ENCODE measurements at regions not wholly inside any gene's neighbourhood (a gene's known extent, or its start where the extent isn't known, plus 50 kb on each side); places are given as distances from the start of the nearest gene placed in this dataset.
"Not testable (repeated sequence)": the region's sequence is repeated elsewhere in the genome, so short reads cannot be mapped to it uniquely, and the experiment has no call there.

- DNase-seq (ENCODE audit: low read depth), result no peak
- no peak for TF ChIP-seq CTCF (IDR thresholded peaks at IDR 0.05; ENCODE audit: insufficient read depth, low read length, poor library complexity, severe bottlenecking)
- Histone ChIP-seq H3K4me3 (ENCODE audit: low read depth, low read length) (no peak overlapping the region), H3K27me3 (ENCODE audit: control insufficient read depth, insufficient read depth, low read length) (no peaks in the 10 kb centered on the region), H3K36me3 (ENCODE audit: control insufficient read depth, insufficient read depth, low read length) (no peaks in the 10 kb centered on the region)
These were observed 162.1 kb upstream of the NOL4 start for GRCh38 chr18:34386803-34387202.

GRCh38 chr18:34397286-34397896, 172.7 kb upstream of the NOL4 start:
- no peak for DNase-seq (ENCODE audit: low read depth)
- H3K36me3 ChIP-seq (ENCODE audit: control insufficient read depth, insufficient read depth, low read length), result no peaks in the 10 kb centered on the region
- no peak overlapping the region for H3K4me3 ChIP-seq (ENCODE audit: low read depth, low read length)
- no peaks in the 10 kb centered on the region for H3K27me3 ChIP-seq (ENCODE audit: control insufficient read depth, insufficient read depth, low read length)
- TF ChIP-seq CTCF (IDR thresholded peaks at IDR 0.05; ENCODE audit: insufficient read depth, low read length, poor library complexity, severe bottlenecking), result no peak

GRCh38 chr18:34399892-34400291, 175.2 kb upstream of the NOL4 start:
- no peaks in the 10 kb centered on the region for H3K36me3 ChIP-seq (ENCODE audit: control insufficient read depth, insufficient read depth, low read length)
- no peak for DNase-seq (ENCODE audit: low read depth)
- TF ChIP-seq CTCF (IDR thresholded peaks at IDR 0.05; ENCODE audit: insufficient read depth, low read length, poor library complexity, severe bottlenecking), result no peak
- no peaks in the 10 kb centered on the region for H3K27me3 ChIP-seq (ENCODE audit: control insufficient read depth, insufficient read depth, low read length)
- no peak overlapping the region for H3K4me3 ChIP-seq (ENCODE audit: low read depth, low read length)

- Histone ChIP-seq H3K27me3 (ENCODE audit: control insufficient read depth, insufficient read depth, low read length) (no peaks in the 10 kb centered on the region), H3K4me3 (ENCODE audit: low read depth, low read length) (no peak overlapping the region), H3K36me3 (ENCODE audit: control insufficient read depth, insufficient read depth, low read length) (no peaks in the 10 kb centered on the region)
- no peak for DNase-seq (ENCODE audit: low read depth)
- no peak for TF ChIP-seq CTCF (IDR thresholded peaks at IDR 0.05; ENCODE audit: insufficient read depth, low read length, poor library complexity, severe bottlenecking)
These were observed 176.1 kb upstream of the NOL4 start for GRCh38 chr18:34400834-34401233.

GRCh38 chr18:34401775-34402174, 177.1 kb upstream of the NOL4 start:
- no peak overlapping the region for H3K4me3 ChIP-seq (ENCODE audit: low read depth, low read length)
- no peak for DNase-seq (ENCODE audit: low read depth)
- TF ChIP-seq CTCF (IDR thresholded peaks at IDR 0.05; ENCODE audit: insufficient read depth, low read length, poor library complexity, severe bottlenecking), result no peak
- H3K27me3 ChIP-seq (ENCODE audit: control insufficient read depth, insufficient read depth, low read length), result no peaks in the 10 kb centered on the region
- H3K36me3 ChIP-seq (ENCODE audit: control insufficient read depth, insufficient read depth, low read length), result no peaks in the 10 kb centered on the region

GRCh38 chr18:34407471-34407870, 182.8 kb upstream of the NOL4 start:
- not testable (repeated sequence) for H3K36me3 ChIP-seq (ENCODE audit: control insufficient read depth, insufficient read depth, low read length); H3K4me3 ChIP-seq (ENCODE audit: low read depth, low read length); H3K27me3 ChIP-seq (ENCODE audit: control insufficient read depth, insufficient read depth, low read length); DNase-seq (ENCODE audit: low read depth)

Measured in kidney epithelial cell (primary cell).